Esophagus (tissue), 2 donors: ENCODE measurements at regions not wholly inside any gene's neighbourhood (a gene's known extent, or its start where the extent isn't known, plus 50 kb on each side); places are given as distances from the start of the nearest gene placed in this dataset.

Experiments
- H3K27ac ChIP-seq, 2 donors: one replicate each; pipeline ENCODE4 v1.5.1; 2013; ENCODE audit warnings: low read depth in 2 of 2, mild to moderate bottlenecking in 2 of 2, inconsistent platforms in 1 of 2, low read length in 1 of 2, moderate library complexity in 1 of 2
- H3K27me3 ChIP-seq, 2 donors: one replicate each; pipeline ENCODE4 v1.6.1; 2013; ENCODE audit warnings: low read length in 2 of 2, control low read depth in 1 of 2, mild to moderate bottlenecking in 1 of 2; ENCODE audit not compliant: insufficient read depth in 2 of 2, control insufficient read depth in 1 of 2
- H3K36me3 ChIP-seq, 2 donors: one replicate each; pipeline ENCODE4 v1.6.1; 2013; ENCODE audit warnings: low read length in 1 of 2; ENCODE audit not compliant: control insufficient read depth in 2 of 2, insufficient read depth in 2 of 2
- H3K4me1 ChIP-seq, 2 donors: one replicate each; pipeline ENCODE4 v1.6.1; 2013; ENCODE audit warnings: low read length in 1 of 2; ENCODE audit not compliant: control insufficient read depth in 2 of 2, insufficient read depth in 2 of 2
- H3K4me3 ChIP-seq, 2 donors: one replicate each; pipeline ENCODE4 v1.5.1; 2013; ENCODE audit warnings: low read length in 2 of 2, mild to moderate bottlenecking in 2 of 2, low read depth in 1 of 2, moderate library complexity in 1 of 2
- H3K9me3 ChIP-seq, 2 donors: one replicate each; pipeline ENCODE4 v1.6.1; 2013; ENCODE audit warnings: mild to moderate bottlenecking in 2 of 2, low read depth in 1 of 2, low read length in 1 of 2, moderate library complexity in 1 of 2; ENCODE audit not compliant: control insufficient read depth in 2 of 2, insufficient read depth in 1 of 2
- WGBS, 2 donors: extraction: QIAGEN DNeasy Blood & Tissue Kit; methylation state at CpG; one replicate each; pipeline ENCODE4 v1.1.7; 2013; 5-methylcytosine and 5-hydroxymethylcytosine counted together
- donor health status: healthy with polysubstance abuse.
- donor health status: Bipolar disorder and iron deficiency.

- Histone ChIP-seq H3K36me3 (no peaks in the 10 kb centered on the region), H3K27ac (no peak overlapping the region), H3K4me1 (no peaks in the 10 kb centered on the region), H3K4me3 (no peak overlapping the region), H3K9me3 (peaks cover 0 to 7% of the 10 kb centered on the region in 2 donors), H3K27me3 (peaks cover 0 to 3% of the 10 kb centered on the region in 2 donors)
- WGBS, 2 donors, result 31 to 41% methylated on average over 3 of the region's 3 CpGs
Measured at GRCh38 chr17:33732116-33732515, 439.0 kb upstream of the ASIC2 start.

- Histone ChIP-seq H3K27ac (no peak overlapping the region), H3K4me1 (no peaks in the 10 kb centered on the region), H3K9me3 (no peaks in the 10 kb centered on the region), H3K4me3 (no peak overlapping the region), H3K27me3 (peaks cover 0 to 3% of the 10 kb centered on the region in 2 donors), H3K36me3 (no peaks in the 10 kb centered on the region)
Measured at GRCh38 chr17:33739714-33740113, 446.6 kb upstream of the ASIC2 start.

- no peaks in the 10 kb centered on the region for H3K27me3 ChIP-seq
- no peak overlapping the region for H3K4me3 ChIP-seq
- no peaks in the 10 kb centered on the region for H3K9me3 ChIP-seq
- WGBS, 2 donors, result 46 to 54% methylated on average over 3 of the region's 3 CpGs
- no peaks in the 10 kb centered on the region for H3K4me1 ChIP-seq
- H3K27ac ChIP-seq, result no peak overlapping the region
- H3K36me3 ChIP-seq, result no peaks in the 10 kb centered on the region
Measured at GRCh38 chr17:33745047-33745760, 452.1 kb upstream of the ASIC2 start.

- H3K36me3 ChIP-seq, result no peaks in the 10 kb centered on the region
- no peak overlapping the region for H3K4me3 ChIP-seq
- peaks cover 0 to 5% of the 10 kb centered on the region in 2 donors for H3K27me3 ChIP-seq
- no peak overlapping the region for H3K27ac ChIP-seq
- no peaks in the 10 kb centered on the region for H3K9me3 ChIP-seq
- H3K4me1 ChIP-seq, result no peaks in the 10 kb centered on the region
- 86 to 87% methylated on average over 6 of the region's 6 CpGs for WGBS, 2 donors
Measured at GRCh38 chr17:33749171-33749570, 456.1 kb upstream of the ASIC2 start.

GRCh38 chr17:33750943-33751701 is 458.0 kb upstream of the ASIC2 start:
- Histone ChIP-seq H3K4me3 (no peak overlapping the region), H3K9me3 (peaks cover 0 to 2% of the 10 kb centered on the region in 2 donors), H3K27me3 (peaks cover 0 to 5% of the 10 kb centered on the region in 2 donors), H3K4me1 (no peaks in the 10 kb centered on the region), H3K36me3 (no peaks in the 10 kb centered on the region), H3K27ac (no peak overlapping the region)
- WGBS, 2 donors, result 3% methylated on average over 13 of the region's 13 CpGs

GRCh38 chr17:33751702-33752065 is 458.6 kb upstream of the ASIC2 start:
- WGBS, 2 donors, result 10 to 12% methylated on average over 5 of the region's 5 CpGs
- Histone ChIP-seq H3K4me1 (no peaks in the 10 kb centered on the region), H3K36me3 (no peaks in the 10 kb centered on the region), H3K4me3 (no peak overlapping the region), H3K27me3 (peaks cover 0 to 5% of the 10 kb centered on the region in 2 donors), H3K27ac (no peak overlapping the region), H3K9me3 (peaks cover 0 to 2% of the 10 kb centered on the region in 2 donors)

- H3K4me1 ChIP-seq, result no peaks in the 10 kb centered on the region
- H3K36me3 ChIP-seq, result no peaks in the 10 kb centered on the region
- H3K4me3 ChIP-seq, result no peak overlapping the region
- 48 to 57% methylated on average over 7 of the region's 7 CpGs for WGBS, 2 donors
- no peak overlapping the region for H3K27ac ChIP-seq
- peaks cover 0 to 2% of the 10 kb centered on the region in 2 donors for H3K9me3 ChIP-seq
- H3K27me3 ChIP-seq, result peaks cover 0 to 5% of the 10 kb centered on the region in 2 donors
Measured at GRCh38 chr17:33753452-33753851, 460.4 kb upstream of the ASIC2 start.

GRCh38 chr17:33756021-33756420 is 462.9 kb upstream of the ASIC2 start:
- no peaks in the 10 kb centered on the region for H3K4me1 ChIP-seq
- WGBS, 2 donors, result 83 to 92% methylated on average over 2 of the region's 2 CpGs
- no peak overlapping the region for H3K4me3 ChIP-seq
- no peaks in the 10 kb centered on the region for H3K36me3 ChIP-seq
- no peaks in the 10 kb centered on the region for H3K27me3 ChIP-seq
- H3K27ac ChIP-seq, result no peak overlapping the region
- peaks cover 0 to 2% of the 10 kb centered on the region in 2 donors for H3K9me3 ChIP-seq

GRCh38 chr17:33765871-33766270 is 472.8 kb upstream of the ASIC2 start:
- no peaks in the 10 kb centered on the region for H3K36me3 ChIP-seq
- no peaks in the 10 kb centered on the region for H3K4me1 ChIP-seq
- 91% methylated on average over 1 of the region's 1 CpG for WGBS, 2 donors
- no peak overlapping the region for H3K27ac ChIP-seq
- peaks cover 0 to 3% of the 10 kb centered on the region in 2 donors for H3K27me3 ChIP-seq
- no peaks in the 10 kb centered on the region for H3K9me3 ChIP-seq
- H3K4me3 ChIP-seq, result no peak overlapping the region

GRCh38 chr17:33766721-33767120 is 473.6 kb upstream of the ASIC2 start:
- Histone ChIP-seq H3K27ac (no peak overlapping the region), H3K4me1 (no peaks in the 10 kb centered on the region), H3K36me3 (no peaks in the 10 kb centered on the region), H3K9me3 (no peaks in the 10 kb centered on the region), H3K4me3 (no peak overlapping the region), H3K27me3 (peaks cover 0 to 3% of the 10 kb centered on the region in 2 donors)
- WGBS, 2 donors, result 44 to 69% methylated on average over 3 of the region's 3 CpGs
